ENCODE measurements at regions not wholly inside any gene's neighbourhood (a gene's known extent, or its start where the extent isn't known, plus 50 kb on each side); places are given as distances from the start of the nearest gene placed in this dataset.

GRCh38 chr9:115998666-115999065 is 154.9 kb upstream of the PAPPA start:
- no peaks in the 10 kb centered on the region for H3K27me3 Mint-ChIP-seq (ENCODE audit: unreplicated experiment)
- no peaks in the 10 kb centered on the region for H3K4me1 Mint-ChIP-seq (ENCODE audit: low read depth, unreplicated experiment)
- BruUV-seq (replicated peaks), result no TSS peak
- H3K36me3 Mint-ChIP-seq (ENCODE audit: insufficient read depth, unreplicated experiment), result no peaks in the 10 kb centered on the region
- H3K4me3 Mint-ChIP-seq (ENCODE audit: low read depth, unreplicated experiment), result no peak overlapping the region
- peaks cover 6% of the 10 kb centered on the region for H3K9me3 Mint-ChIP-seq (ENCODE audit: low read depth, unreplicated experiment)
- CTCF ChIA-PET, result no interaction called here
- no peak overlapping the region for H3K27ac Mint-ChIP-seq (ENCODE audit: unreplicated experiment)
- DNase-seq, result no peak
- no peak for TF ChIP-seq CTCF (IDR thresholded peaks at IDR 0.05; ENCODE audit: unreplicated experiment)
- intact Hi-C loops (cut with micrococcal nuclease; ENCODE audit: unreplicated experiment), result no loop called here

- Mint-ChIP-seq H3K36me3 (ENCODE audit: insufficient read depth, unreplicated experiment) (no peaks in the 10 kb centered on the region), H3K4me3 (ENCODE audit: low read depth, unreplicated experiment) (no peak overlapping the region), H3K27ac (ENCODE audit: unreplicated experiment) (no peak overlapping the region), H3K9me3 (ENCODE audit: low read depth, unreplicated experiment) (peaks cover 6% of the 10 kb centered on the region), H3K4me1 (ENCODE audit: low read depth, unreplicated experiment) (no peaks in the 10 kb centered on the region), H3K27me3 (ENCODE audit: unreplicated experiment) (no peaks in the 10 kb centered on the region)
- no TSS peak for BruUV-seq (replicated peaks)
- no peak for TF ChIP-seq CTCF (IDR thresholded peaks at IDR 0.05; ENCODE audit: unreplicated experiment)
- DNase-seq, result no peak
- CTCF ChIA-PET, result no interaction called here
- intact Hi-C loops (cut with micrococcal nuclease; ENCODE audit: unreplicated experiment), result no loop called here
These were observed 154.1 kb upstream of the PAPPA start for GRCh38 chr9:115999498-115999897.

- no peak overlapping the region for H3K4me3 Mint-ChIP-seq (ENCODE audit: low read depth, unreplicated experiment)
- H3K4me1 Mint-ChIP-seq (ENCODE audit: low read depth, unreplicated experiment), result no peaks in the 10 kb centered on the region
- H3K9me3 Mint-ChIP-seq (ENCODE audit: low read depth, unreplicated experiment), result peaks cover 3% of the 10 kb centered on the region
- no peaks in the 10 kb centered on the region for H3K27me3 Mint-ChIP-seq (ENCODE audit: unreplicated experiment)
- peak; percentile 6 for DNase-seq
- CTCF ChIA-PET, result no interaction called here
- H3K36me3 Mint-ChIP-seq (ENCODE audit: insufficient read depth, unreplicated experiment), result no peaks in the 10 kb centered on the region
- H3K27ac Mint-ChIP-seq (ENCODE audit: unreplicated experiment), result no peak overlapping the region
- no TSS peak for BruUV-seq (replicated peaks)
- peak; percentile 17 for TF ChIP-seq CTCF (IDR thresholded peaks at IDR 0.05; ENCODE audit: unreplicated experiment)
- intact Hi-C loops (cut with micrococcal nuclease; ENCODE audit: unreplicated experiment), result no loop called here
These were observed 152.8 kb upstream of the PAPPA start for GRCh38 chr9:116000748-116001329.

- H3K36me3 Mint-ChIP-seq (ENCODE audit: insufficient read depth, unreplicated experiment), result no peaks in the 10 kb centered on the region
These were observed 151.4 kb upstream of the PAPPA start for GRCh38 chr9:116002181-116002580.

More at GRCh38 chr9:116002181-116002580, 151.4 kb upstream of the PAPPA start:
- Mint-ChIP-seq H3K4me1 (ENCODE audit: low read depth, unreplicated experiment) (no peaks in the 10 kb centered on the region), H3K27me3 (ENCODE audit: unreplicated experiment) (no peaks in the 10 kb centered on the region), H3K9me3 (ENCODE audit: low read depth, unreplicated experiment) (no peaks in the 10 kb centered on the region), H3K4me3 (ENCODE audit: low read depth, unreplicated experiment) (no peak overlapping the region), H3K27ac (ENCODE audit: unreplicated experiment) (no peak overlapping the region)
- no TSS peak for BruUV-seq (replicated peaks)
- intact Hi-C loops (cut with micrococcal nuclease; ENCODE audit: unreplicated experiment), result no loop called here
- DNase-seq, result no peak
- TF ChIP-seq CTCF (IDR thresholded peaks at IDR 0.05; ENCODE audit: unreplicated experiment), result no peak
- CTCF ChIA-PET, result interaction anchor here (0.6 kb wide), 1 partner anchor 186 kb away, joined by 4 read pairs; no protein-coding TSS in a partner anchor

All from Calu3 (cell line).